Stimulated activated CD4-positive, alpha-beta T cell treated with anti-CD3 and anti-CD28 coated beads, Interleukin-12 subunit alpha, Interleukin-12 subunit beta, amount 100 ng/mL, for 24 hours (primary cell): ENCODE measurements at regions not wholly inside any gene's neighbourhood (a gene's known extent, or its start where the extent isn't known, plus 50 kb on each side); places are given as distances from the start of the nearest gene placed in this dataset.

Experiments
- DNase-seq, 2 experiments: peaks; one replicate each; pipeline ENCODE4 v3.0.0-alpha.2; 2020; ENCODE audit warnings: low read depth in 2 of 2

DNA sequence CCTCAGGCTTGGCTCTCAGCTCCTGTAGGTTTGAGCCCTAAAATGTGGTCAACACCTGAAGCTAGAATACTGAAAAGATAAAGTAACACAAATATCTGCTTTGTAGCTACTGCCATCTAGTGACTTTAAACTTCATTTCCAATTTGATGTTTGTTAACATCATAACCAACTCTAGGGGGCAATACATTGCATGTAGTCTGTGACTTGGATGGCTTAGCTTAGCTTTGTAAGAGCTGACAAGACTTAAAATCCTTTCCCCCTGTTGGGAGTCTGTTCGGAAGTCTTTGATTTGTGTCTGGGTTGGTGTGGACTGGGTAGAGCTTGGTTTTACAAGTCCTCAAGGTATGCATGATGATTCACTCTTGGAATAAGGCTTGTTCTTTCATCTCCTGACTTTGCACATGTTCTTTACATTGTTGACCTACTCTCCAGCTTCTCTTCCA, 51.7 kb downstream of the SCN11A start:
- DNase-seq = no peak

DNA sequence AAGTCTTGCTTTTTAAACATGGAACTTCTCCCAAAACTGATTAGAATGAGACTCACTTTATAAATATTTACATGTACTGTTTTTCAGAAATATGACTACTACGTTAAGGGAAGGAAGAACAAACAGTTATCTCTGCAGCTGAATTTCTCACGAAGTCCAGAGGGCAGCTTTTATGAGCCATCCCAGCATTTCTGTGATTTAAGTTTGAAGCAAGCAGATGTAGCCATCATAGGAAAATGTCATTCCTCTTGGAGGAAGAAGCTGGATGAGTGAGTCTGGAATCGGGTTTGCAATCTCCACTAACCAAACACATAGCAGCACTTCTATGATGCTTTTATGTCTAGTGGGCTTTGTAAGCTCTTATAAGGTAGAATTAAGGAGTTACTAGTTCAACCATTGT, 53.7 kb downstream of the SCN11A start:
- DNase-seq = no peak

GRCh38 chr3:38996193-38996592, 55.6 kb downstream of the SCN11A start:
- no peak for DNase-seq

GRCh38 chr3:38994251-38994650, 57.5 kb downstream of the SCN11A start:
- no peak for DNase-seq

DNA sequence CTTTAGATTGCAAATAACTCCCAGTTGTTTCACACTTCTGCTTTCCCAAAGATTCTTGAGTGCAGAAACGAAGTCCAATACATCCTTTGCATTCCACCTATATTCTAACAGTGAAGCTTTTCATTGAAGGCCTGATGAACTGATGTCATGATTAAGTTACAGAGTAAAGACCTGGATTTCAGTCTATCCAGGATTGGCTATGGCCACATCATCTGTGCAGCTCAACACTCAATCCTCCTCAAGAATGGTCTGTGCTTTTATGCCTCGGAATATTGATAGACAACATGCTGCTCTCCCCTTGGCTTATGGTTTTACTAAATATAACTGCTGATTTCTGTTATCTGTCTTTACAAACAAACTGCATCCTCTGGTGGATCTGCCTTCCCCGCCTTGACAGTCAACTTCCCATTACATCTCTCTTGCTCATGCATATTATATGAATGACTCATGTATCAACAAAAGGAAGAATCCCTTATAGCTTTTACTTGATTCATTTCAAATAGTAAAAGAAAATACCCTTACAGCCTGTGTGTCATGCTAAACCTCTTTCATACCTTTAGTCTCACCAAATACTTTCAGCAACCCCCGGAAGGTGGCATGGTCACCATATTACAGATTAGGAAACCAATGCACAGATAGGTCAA, 59.5 kb downstream of the SCN11A start:
- DNase-seq = no peak

DNA sequence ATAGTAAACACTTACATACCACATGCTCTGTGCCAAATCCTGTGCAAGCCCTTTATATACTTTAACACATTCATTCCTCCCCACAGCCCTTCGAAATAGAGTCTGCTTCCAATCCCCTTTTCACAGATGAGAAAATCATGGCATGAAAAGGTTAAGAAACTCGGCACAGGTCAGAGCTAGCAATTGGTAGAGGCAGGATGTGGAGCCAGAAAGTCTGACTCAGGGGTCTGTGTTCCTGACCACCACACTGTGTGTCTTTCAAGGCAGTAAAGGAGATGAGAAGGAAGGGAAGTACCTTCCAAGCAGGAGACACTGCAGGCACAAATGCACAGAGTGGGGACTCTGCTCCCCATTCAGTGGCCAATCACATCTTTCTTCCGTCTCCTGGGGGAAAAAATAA, 61.1 kb downstream of the SCN11A start:
- DNase-seq = no peak

- no peak for DNase-seq
These were observed 61.7 kb downstream of the SCN11A start for GRCh38 chr3:38989917-38990510.

GRCh38 chr3:38988955-38989354, 62.8 kb downstream of the SCN11A start:
- DNase-seq = no peak

GRCh38 chr3:38987456-38987855, 64.3 kb downstream of the SCN11A start:
- DNase-seq = no peak

DNA sequence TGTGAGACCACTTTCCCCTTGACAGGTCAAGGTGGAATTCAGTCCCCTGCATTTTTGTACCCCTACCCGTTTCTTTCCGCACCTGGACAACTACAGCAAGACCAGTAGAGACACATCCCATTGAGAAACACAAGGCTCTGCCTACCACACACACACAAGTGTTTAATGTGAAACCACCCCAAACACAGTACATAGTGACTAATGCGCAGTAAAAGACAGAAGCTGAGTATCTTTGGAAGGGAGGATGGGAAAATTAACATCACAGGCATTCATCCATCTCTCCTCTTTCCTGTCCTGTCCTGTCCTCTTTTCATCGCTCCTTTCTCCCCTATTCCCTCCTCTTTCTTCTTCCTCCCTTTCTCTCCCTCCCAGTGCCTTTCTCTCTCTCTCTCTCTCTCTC, 64.8 kb downstream of the SCN11A start:
- DNase-seq = no peak

DNA sequence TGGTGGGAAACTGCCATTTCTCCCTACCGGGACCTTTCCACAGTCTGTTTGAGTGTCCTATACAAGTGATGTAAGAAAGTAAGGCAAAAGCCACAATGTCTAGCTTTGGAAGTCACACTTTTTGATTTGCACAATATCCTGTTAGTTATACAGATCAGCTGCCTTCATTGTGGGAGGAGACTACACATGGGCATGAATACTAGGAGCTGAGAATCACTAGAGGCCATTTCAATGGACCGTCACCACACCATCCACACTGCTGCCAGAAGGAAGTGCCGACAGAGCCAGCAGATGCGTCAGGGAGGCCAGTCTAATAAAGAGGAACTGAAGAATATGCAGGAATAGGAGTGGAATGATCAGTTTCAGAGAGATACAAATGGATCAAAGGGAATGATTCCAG, 65.8 kb downstream of the SCN11A start:
- no peak for DNase-seq

- DNase-seq = no peak
These were observed 66.2 kb downstream of the SCN11A start for GRCh38 chr3:38985581-38985980.

GRCh38 chr3:38984731-38985130, 67.0 kb downstream of the SCN11A start:
- no peak for DNase-seq

GRCh38 chr3:38984110-38984509, 67.6 kb downstream of the SCN11A start:
- DNase-seq = no peak

GRCh38 chr3:38980938-38981337, 70.8 kb downstream of the SCN11A start:
- no peak for DNase-seq

DNA sequence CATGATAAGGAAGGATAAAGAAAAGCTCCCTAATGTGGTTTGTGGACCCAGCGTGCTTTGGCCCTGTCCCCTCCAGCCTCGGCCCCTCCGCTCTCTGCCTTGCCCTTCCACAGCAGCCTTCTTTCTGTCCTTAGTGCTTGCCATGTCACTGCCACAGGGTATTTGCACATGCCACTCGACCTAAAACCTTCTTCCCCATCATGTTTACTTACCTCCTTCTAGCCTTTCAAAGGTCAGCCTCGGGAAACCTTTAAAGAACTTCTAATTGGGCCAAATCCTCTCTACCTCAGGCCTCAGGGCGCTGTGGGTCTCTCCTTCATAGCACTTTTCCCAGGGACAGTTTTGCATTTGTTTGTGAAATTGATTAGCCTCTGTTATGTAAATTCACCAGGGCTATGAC, 73.0 kb downstream of the SCN11A start:
- no peak for DNase-seq

GRCh38 chr3:38970851-38971638, 80.7 kb downstream of the SCN11A start:
- DNase-seq = no peak

- DNase-seq = no peak
These were observed 82.2 kb downstream of the SCN11A start for GRCh38 chr3:38969317-38970235.

GRCh38 chr3:38968891-38969290, 82.9 kb downstream of the SCN11A start:
- DNase-seq = no peak

DNA sequence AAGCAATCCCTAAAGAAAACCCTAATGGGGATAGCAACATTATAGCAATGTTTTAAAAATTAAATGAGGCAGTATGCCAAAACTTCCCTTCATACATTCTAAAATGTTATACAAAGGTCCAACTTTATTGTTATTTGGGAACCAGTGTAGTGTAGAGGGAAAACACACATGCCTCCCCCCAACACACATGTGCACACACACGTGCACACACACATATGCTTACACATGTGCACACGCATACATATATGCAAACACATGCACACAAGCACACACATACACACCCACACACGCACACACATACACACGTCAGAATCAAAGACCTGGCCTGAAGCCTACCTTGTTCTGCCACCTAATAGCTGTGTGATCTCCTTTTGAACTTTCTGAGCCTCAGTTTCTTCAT, 83.3 kb downstream of the SCN11A start:
- no peak for DNase-seq

DNA sequence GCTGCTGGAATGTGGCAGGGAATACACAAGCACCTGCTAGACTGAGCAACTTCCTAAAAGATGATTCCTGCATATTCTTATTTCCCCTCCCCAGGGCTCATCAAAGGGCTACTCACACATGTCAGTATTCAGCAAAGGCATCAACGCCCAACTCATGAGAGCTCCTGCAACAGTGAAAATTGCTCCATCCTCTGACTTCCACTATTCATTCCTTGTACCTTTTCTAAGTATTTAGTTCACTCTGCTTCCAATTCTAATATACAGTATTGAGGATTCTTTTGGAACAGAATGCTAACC, 84.1 kb downstream of the SCN11A start:
- no peak for DNase-seq
